Hepatocyte (in vitro differentiated cells): ENCODE measurements at regions not wholly inside any gene's neighbourhood (a gene's known extent, or its start where the extent isn't known, plus 50 kb on each side); places are given as distances from the start of the nearest gene placed in this dataset.

Source experiments
- EZH2 ChIP-seq: fragments of 200-600 bp; sonication (generic); IDR thresholded peaks from 2 replicates; pipeline ENCODE4 v1.6.1; 2016; ENCODE audit warnings: antibody characterized with exemption, mild to moderate bottlenecking, borderline replicate concordance
- EZH2phosphoT487 ChIP-seq: fragments of 200-600 bp; sonication (generic); IDR thresholded peaks from one replicate; pipeline ENCODE4 v1.6.1; 2018; ENCODE audit warnings: antibody characterized with exemption, mild to moderate bottlenecking, low read depth, moderate library complexity; ENCODE audit not compliant: unreplicated experiment, severe bottlenecking
- TF ChIP-seq, protein P1 (sequence below): fragments of 200-600 bp; sonication (generic); IDR thresholded peaks from 2 replicates; pipeline ENCODE4 v1.5.1; 2016; ENCODE audit warnings: antibody characterized with exemption, mild to moderate bottlenecking; ENCODE audit not compliant: poor library complexity

DNA sequence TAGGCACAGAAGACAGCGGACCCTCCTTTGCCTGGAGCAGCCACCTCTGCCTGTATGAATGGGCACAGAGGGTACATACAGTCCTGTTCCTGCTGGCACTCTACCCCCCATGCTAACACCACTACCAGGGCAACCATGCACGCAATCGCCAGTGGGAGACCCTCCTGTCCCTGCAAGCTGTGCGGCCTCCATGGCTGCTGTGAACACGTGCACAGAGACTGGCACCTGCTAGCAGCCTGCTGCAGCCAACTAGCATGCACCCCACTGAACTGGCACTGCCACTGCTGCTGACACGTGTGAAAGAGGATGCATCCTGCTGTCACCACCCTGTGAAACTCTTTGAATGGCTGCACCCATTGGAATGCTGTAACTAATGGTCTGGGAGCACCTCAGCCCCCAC lies 885.2 kb upstream of the ARRDC3 start:
- TF ChIP-seq, protein P1, sequence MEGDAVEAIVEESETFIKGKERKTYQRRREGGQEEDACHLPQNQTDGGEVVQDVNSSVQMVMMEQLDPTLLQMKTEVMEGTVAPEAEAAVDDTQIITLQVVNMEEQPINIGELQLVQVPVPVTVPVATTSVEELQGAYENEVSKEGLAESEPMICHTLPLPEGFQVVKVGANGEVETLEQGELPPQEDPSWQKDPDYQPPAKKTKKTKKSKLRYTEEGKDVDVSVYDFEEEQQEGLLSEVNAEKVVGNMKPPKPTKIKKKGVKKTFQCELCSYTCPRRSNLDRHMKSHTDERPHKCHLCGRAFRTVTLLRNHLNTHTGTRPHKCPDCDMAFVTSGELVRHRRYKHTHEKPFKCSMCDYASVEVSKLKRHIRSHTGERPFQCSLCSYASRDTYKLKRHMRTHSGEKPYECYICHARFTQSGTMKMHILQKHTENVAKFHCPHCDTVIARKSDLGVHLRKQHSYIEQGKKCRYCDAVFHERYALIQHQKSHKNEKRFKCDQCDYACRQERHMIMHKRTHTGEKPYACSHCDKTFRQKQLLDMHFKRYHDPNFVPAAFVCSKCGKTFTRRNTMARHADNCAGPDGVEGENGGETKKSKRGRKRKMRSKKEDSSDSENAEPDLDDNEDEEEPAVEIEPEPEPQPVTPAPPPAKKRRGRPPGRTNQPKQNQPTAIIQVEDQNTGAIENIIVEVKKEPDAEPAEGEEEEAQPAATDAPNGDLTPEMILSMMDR: no peak
- TF ChIP-seq EZH2: no peak
- no peak for TF ChIP-seq EZH2phosphoT487
